ENCODE measurements at regions not wholly inside any gene's neighbourhood (a gene's known extent, or its start where the extent isn't known, plus 50 kb on each side); places are given as distances from the start of the nearest gene placed in this dataset.

DNA sequence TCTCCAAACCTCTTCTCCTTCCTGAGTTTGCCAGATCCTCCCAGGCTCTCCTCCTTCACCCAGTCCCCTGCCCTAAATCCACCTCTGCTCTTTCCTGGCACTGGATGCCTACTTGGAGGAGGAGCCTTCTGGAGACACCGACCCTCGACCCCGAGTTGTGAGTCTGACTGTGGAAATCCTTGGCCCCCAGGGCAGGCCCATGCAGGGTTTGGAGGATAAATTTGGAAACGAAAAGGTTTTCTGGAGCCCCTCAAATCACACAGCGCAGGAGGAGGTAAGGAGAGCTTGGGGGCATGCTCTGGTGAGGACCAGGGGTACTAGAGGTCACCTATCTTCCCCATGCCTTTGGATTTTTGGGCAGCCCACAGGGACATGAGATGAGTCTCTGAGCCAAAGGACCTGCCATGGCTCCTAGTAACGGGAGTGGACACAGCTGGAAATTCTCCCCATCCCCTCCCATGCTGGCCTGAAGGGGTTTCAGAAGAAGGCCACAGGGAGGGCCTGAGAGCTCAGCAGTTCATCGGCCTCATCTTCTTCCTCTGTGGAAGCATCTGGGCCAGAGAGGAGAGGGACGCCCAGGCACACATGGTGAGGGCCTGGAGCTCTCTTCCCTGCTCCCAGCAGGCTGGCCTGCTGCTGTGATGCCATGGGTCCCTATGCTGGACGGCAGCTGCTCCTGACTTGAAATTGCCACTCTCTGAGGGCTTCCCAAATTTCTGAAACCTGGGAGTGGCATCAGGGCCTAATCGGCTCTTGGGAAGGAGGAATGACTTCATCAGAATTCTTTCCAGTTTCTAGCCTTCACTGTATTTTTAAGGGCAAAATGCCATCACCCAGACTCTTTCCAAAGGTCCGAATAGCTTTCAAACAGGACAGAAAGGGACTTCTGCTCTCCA is 68.6 kb upstream of the ITGA11 start:
- no peak for TF ChIP-seq POLR2AphosphoS5 (IDR thresholded peaks at IDR 0.05; ENCODE audit: insufficient read depth, low read depth, low read length)
- TF ChIP-seq, protein P1, sequence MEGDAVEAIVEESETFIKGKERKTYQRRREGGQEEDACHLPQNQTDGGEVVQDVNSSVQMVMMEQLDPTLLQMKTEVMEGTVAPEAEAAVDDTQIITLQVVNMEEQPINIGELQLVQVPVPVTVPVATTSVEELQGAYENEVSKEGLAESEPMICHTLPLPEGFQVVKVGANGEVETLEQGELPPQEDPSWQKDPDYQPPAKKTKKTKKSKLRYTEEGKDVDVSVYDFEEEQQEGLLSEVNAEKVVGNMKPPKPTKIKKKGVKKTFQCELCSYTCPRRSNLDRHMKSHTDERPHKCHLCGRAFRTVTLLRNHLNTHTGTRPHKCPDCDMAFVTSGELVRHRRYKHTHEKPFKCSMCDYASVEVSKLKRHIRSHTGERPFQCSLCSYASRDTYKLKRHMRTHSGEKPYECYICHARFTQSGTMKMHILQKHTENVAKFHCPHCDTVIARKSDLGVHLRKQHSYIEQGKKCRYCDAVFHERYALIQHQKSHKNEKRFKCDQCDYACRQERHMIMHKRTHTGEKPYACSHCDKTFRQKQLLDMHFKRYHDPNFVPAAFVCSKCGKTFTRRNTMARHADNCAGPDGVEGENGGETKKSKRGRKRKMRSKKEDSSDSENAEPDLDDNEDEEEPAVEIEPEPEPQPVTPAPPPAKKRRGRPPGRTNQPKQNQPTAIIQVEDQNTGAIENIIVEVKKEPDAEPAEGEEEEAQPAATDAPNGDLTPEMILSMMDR (IDR thresholded peaks at IDR 0.05; ENCODE audit: extremely low read depth in 1 of 2, insufficient read depth in 1 of 2, low read depth in 1 of 2, low read length in 2 of 2), result no peak
- TF ChIP-seq EZH2 (IDR thresholded peaks at IDR 0.05; ENCODE audit: borderline replicate concordance, low read depth, low read length, severe bottlenecking), result no peak
- TF ChIP-seq JUN (IDR thresholded peaks at IDR 0.05; ENCODE audit: borderline replicate concordance, insufficient read depth, insufficient read length, low read depth), result no peak
- no peak for TF ChIP-seq POLR2A (IDR thresholded peaks at IDR 0.05; ENCODE audit: low read depth, low read length)

All from endothelial cell of umbilical vein (primary cell).